OCI-LY7 (cell line): ENCODE measurements at regions not wholly inside any gene's neighbourhood (a gene's known extent, or its start where the extent isn't known, plus 50 kb on each side); places are given as distances from the start of the nearest gene placed in this dataset.

Experiments
- EZH2phosphoT487 ChIP-seq: fragments of 200-600 bp; sonication (generic); IDR thresholded peaks from 2 replicates; pipeline ENCODE4 v1.6.1; 2018; ENCODE audit warnings: low read depth, borderline replicate concordance, mild to moderate bottlenecking, mixed run types, antibody characterized with exemption, low read length, moderate library complexity, mixed read lengths
- TF ChIP-seq, protein P1 (sequence below): fragments of 200-600 bp; sonication (generic); conservative IDR thresholded peaks from 2 replicates; pipeline ENCODE4 v1.5.1; 2014; ENCODE audit warnings: mild to moderate bottlenecking, antibody characterized with exemption, low read length, moderate library complexity, mixed read lengths

DNA sequence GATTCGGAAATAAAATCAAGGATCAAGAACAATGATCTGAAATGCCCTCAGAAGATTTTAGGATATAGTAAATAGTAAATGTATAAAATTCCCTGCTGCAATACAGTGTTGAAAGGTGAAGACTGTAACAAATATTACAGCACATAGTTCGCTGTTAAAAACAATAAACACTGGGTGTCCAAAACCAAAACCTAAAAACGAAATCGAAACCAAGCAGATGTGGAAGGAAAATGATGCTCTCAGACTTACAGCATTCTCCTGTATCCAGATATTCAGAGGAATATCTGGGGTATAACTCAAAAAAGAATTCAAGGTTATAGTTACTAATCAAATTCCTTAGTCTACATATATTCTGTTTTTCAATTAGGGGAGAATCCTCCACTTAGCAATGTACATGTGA lies 708.1 kb upstream of the PCDH15 start:
- TF ChIP-seq, protein P1, sequence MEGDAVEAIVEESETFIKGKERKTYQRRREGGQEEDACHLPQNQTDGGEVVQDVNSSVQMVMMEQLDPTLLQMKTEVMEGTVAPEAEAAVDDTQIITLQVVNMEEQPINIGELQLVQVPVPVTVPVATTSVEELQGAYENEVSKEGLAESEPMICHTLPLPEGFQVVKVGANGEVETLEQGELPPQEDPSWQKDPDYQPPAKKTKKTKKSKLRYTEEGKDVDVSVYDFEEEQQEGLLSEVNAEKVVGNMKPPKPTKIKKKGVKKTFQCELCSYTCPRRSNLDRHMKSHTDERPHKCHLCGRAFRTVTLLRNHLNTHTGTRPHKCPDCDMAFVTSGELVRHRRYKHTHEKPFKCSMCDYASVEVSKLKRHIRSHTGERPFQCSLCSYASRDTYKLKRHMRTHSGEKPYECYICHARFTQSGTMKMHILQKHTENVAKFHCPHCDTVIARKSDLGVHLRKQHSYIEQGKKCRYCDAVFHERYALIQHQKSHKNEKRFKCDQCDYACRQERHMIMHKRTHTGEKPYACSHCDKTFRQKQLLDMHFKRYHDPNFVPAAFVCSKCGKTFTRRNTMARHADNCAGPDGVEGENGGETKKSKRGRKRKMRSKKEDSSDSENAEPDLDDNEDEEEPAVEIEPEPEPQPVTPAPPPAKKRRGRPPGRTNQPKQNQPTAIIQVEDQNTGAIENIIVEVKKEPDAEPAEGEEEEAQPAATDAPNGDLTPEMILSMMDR, result no peak
- no peak for TF ChIP-seq EZH2phosphoT487
